ENCODE measurements at regions not wholly inside any gene's neighbourhood (a gene's known extent, or its start where the extent isn't known, plus 50 kb on each side); places are given as distances from the start of the nearest gene placed in this dataset.

- H2AK5ac ChIP-seq (ENCODE audit: low read depth, low read length), result no peak overlapping the region
- no peak overlapping the region for H3K9ac ChIP-seq (ENCODE audit: low read depth, low read length, poor library complexity)
- peak; percentile 29 for DNase-seq (ENCODE audit: low spot score)
- no peak overlapping the region for H2BK5ac ChIP-seq (ENCODE audit: low read length)
- no peaks in the 10 kb centered on the region for H3K4me1 ChIP-seq (ENCODE audit: control insufficient read depth in 2 of 2, insufficient read depth in 1 of 2, low read depth in 1 of 2, low read length in 2 of 2)
- H3K27ac ChIP-seq (replicated peaks; ENCODE audit: low read length), result no peak overlapping the region
- no peak overlapping the region for H3K4ac ChIP-seq (ENCODE audit: low read length)
- H3K27me3 ChIP-seq (ENCODE audit: control insufficient read depth in 3 of 3, insufficient read depth in 3 of 3, low read depth in 1 of 3, low read length in 3 of 3), result no peaks in the 10 kb centered on the region
- H3K79me1 ChIP-seq (ENCODE audit: low read depth, low read length), result no peaks in the 10 kb centered on the region
- no peaks in the 10 kb centered on the region for H3K36me3 ChIP-seq (replicated peaks in 1 of 2; ENCODE audit: control insufficient read depth in 2 of 2, insufficient read depth in 2 of 2, low read length in 2 of 2)
- no peak overlapping the region for H3K4me3 ChIP-seq (ENCODE audit: low read length in 2 of 2)
- no peak overlapping the region for H4K8ac ChIP-seq (ENCODE audit: low read depth, low read length)
- H2BK15ac ChIP-seq (ENCODE audit: low read length), result no peak overlapping the region
- no peak overlapping the region for H4K91ac ChIP-seq (ENCODE audit: low read depth, low read length, poor library complexity)
- no peaks in the 10 kb centered on the region for H3K9me3 ChIP-seq (replicated peaks in 1 of 2; ENCODE audit: control insufficient read depth in 2 of 2, insufficient read depth in 1 of 2, low read depth in 1 of 2, low read length in 2 of 2)
- no peak overlapping the region for H3K4me2 ChIP-seq (ENCODE audit: insufficient read depth, low read length, poor library complexity, severe bottlenecking)
- no peak overlapping the region for H2BK12ac ChIP-seq (ENCODE audit: low read length)
- WGBS, 2 donors (ENCODE audit: extremely low coverage in 2 of 2, insufficient read length in 2 of 2, insufficient replicate concordance in 1 of 2), result no CpG with 5 or more reads among the region's 7 CpGs
- no peak overlapping the region for H3K23ac ChIP-seq (ENCODE audit: low read depth, low read length, poor library complexity)
- H2AFZ ChIP-seq (ENCODE audit: low read length), result no peak overlapping the region
- H3K18ac ChIP-seq (ENCODE audit: low read length), result no peak overlapping the region
- no peak overlapping the region for H2BK120ac ChIP-seq (ENCODE audit: low read depth, low read length)
- no peak overlapping the region for H3K14ac ChIP-seq (ENCODE audit: low read length)
These were observed 1158.4 kb upstream of the TMEM132C start for GRCh38 chr12:127108360-127109215.

GRCh38 chr12:127113945-127114344 is 1153.0 kb upstream of the TMEM132C start:
- Histone ChIP-seq H4K91ac (ENCODE audit: low read depth, low read length, poor library complexity) (no peak overlapping the region), H3K4me1 (ENCODE audit: control insufficient read depth in 2 of 2, insufficient read depth in 1 of 2, low read depth in 1 of 2, low read length in 2 of 2) (no peaks in the 10 kb centered on the region), H2BK5ac (ENCODE audit: low read length) (no peak overlapping the region), H3K18ac (ENCODE audit: low read length) (no peak overlapping the region), H4K8ac (ENCODE audit: low read depth, low read length) (no peak overlapping the region), H2BK15ac (ENCODE audit: low read length) (no peak overlapping the region), H2BK12ac (ENCODE audit: low read length) (no peak overlapping the region), H3K4me2 (ENCODE audit: insufficient read depth, low read length, poor library complexity, severe bottlenecking) (no peak overlapping the region), H3K4ac (ENCODE audit: low read length) (no peak overlapping the region), H3K27me3 (ENCODE audit: control insufficient read depth in 3 of 3, insufficient read depth in 3 of 3, low read depth in 1 of 3, low read length in 3 of 3) (no peaks in the 10 kb centered on the region), H3K23ac (ENCODE audit: low read depth, low read length, poor library complexity) (no peak overlapping the region), H3K36me3 (replicated peaks in 1 of 2; ENCODE audit: control insufficient read depth in 2 of 2, insufficient read depth in 2 of 2, low read length in 2 of 2) (no peaks in the 10 kb centered on the region), H2BK120ac (ENCODE audit: low read depth, low read length) (no peak overlapping the region), H3K9ac (ENCODE audit: low read depth, low read length, poor library complexity) (no peak overlapping the region), H3K14ac (ENCODE audit: low read length) (no peak overlapping the region), H3K79me1 (ENCODE audit: low read depth, low read length) (no peaks in the 10 kb centered on the region), H3K4me3 (ENCODE audit: low read length in 2 of 2) (no peak overlapping the region), H2AK5ac (ENCODE audit: low read depth, low read length) (no peak overlapping the region), H2AFZ (ENCODE audit: low read length) (no peak overlapping the region), H3K9me3 (replicated peaks in 1 of 2; ENCODE audit: control insufficient read depth in 2 of 2, insufficient read depth in 1 of 2, low read depth in 1 of 2, low read length in 2 of 2) (no peaks in the 10 kb centered on the region), H3K27ac (replicated peaks; ENCODE audit: low read length) (no peak overlapping the region)
- no CpG with 5 or more reads among the region's 2 CpGs for WGBS, 2 donors (ENCODE audit: extremely low coverage in 2 of 2, insufficient read length in 2 of 2, insufficient replicate concordance in 1 of 2)
- no peak for DNase-seq (ENCODE audit: low spot score)

GRCh38 chr12:127115468-127116035 is 1151.4 kb upstream of the TMEM132C start:
- H3K18ac ChIP-seq (ENCODE audit: low read length), result no peak overlapping the region
- no peak overlapping the region for H3K4me3 ChIP-seq (ENCODE audit: low read length in 2 of 2)
- H2BK5ac ChIP-seq (ENCODE audit: low read length), result no peak overlapping the region
- H2AK5ac ChIP-seq (ENCODE audit: low read depth, low read length), result no peak overlapping the region
- H2BK12ac ChIP-seq (ENCODE audit: low read length), result no peak overlapping the region
- no peak overlapping the region for H2AFZ ChIP-seq (ENCODE audit: low read length)
- H4K8ac ChIP-seq (ENCODE audit: low read depth, low read length), result no peak overlapping the region
- no peak overlapping the region for H2BK120ac ChIP-seq (ENCODE audit: low read depth, low read length)
- H3K14ac ChIP-seq (ENCODE audit: low read length), result no peak overlapping the region
- H3K4me2 ChIP-seq (ENCODE audit: insufficient read depth, low read length, poor library complexity, severe bottlenecking), result no peak overlapping the region
- no peak overlapping the region for H4K91ac ChIP-seq (ENCODE audit: low read depth, low read length, poor library complexity)
- WGBS, 2 donors (ENCODE audit: extremely low coverage in 2 of 2, insufficient read length in 2 of 2, insufficient replicate concordance in 1 of 2), result no CpG with 5 or more reads among the region's 4 CpGs
- H3K4me1 ChIP-seq (ENCODE audit: control insufficient read depth in 2 of 2, insufficient read depth in 1 of 2, low read depth in 1 of 2, low read length in 2 of 2), result no peaks in the 10 kb centered on the region
- H3K9me3 ChIP-seq (replicated peaks in 1 of 2; ENCODE audit: control insufficient read depth in 2 of 2, insufficient read depth in 1 of 2, low read depth in 1 of 2, low read length in 2 of 2), result no peaks in the 10 kb centered on the region
- H3K4ac ChIP-seq (ENCODE audit: low read length), result no peak overlapping the region
- H3K9ac ChIP-seq (ENCODE audit: low read depth, low read length, poor library complexity), result no peak overlapping the region
- no peaks in the 10 kb centered on the region for H3K27me3 ChIP-seq (ENCODE audit: control insufficient read depth in 3 of 3, insufficient read depth in 3 of 3, low read depth in 1 of 3, low read length in 3 of 3)
- no peak overlapping the region for H3K27ac ChIP-seq (replicated peaks; ENCODE audit: low read length)
- no peaks in the 10 kb centered on the region for H3K79me1 ChIP-seq (ENCODE audit: low read depth, low read length)
- no peak overlapping the region for H3K23ac ChIP-seq (ENCODE audit: low read depth, low read length, poor library complexity)
- H3K36me3 ChIP-seq (replicated peaks in 1 of 2; ENCODE audit: control insufficient read depth in 2 of 2, insufficient read depth in 2 of 2, low read length in 2 of 2), result no peaks in the 10 kb centered on the region
- H2BK15ac ChIP-seq (ENCODE audit: low read length), result no peak overlapping the region
- DNase-seq (ENCODE audit: low spot score), result no peak

- Histone ChIP-seq H3K14ac (ENCODE audit: low read length) (no peak overlapping the region), H3K4me3 (ENCODE audit: low read length in 2 of 2) (no peak overlapping the region), H3K4me1 (ENCODE audit: control insufficient read depth in 2 of 2, insufficient read depth in 1 of 2, low read depth in 1 of 2, low read length in 2 of 2) (no peaks in the 10 kb centered on the region), H3K79me1 (ENCODE audit: low read depth, low read length) (no peaks in the 10 kb centered on the region), H2AFZ (ENCODE audit: low read length) (no peak overlapping the region), H3K4ac (ENCODE audit: low read length) (no peak overlapping the region), H2BK5ac (ENCODE audit: low read length) (no peak overlapping the region), H2AK5ac (ENCODE audit: low read depth, low read length) (no peak overlapping the region), H3K23ac (ENCODE audit: low read depth, low read length, poor library complexity) (no peak overlapping the region), H4K8ac (ENCODE audit: low read depth, low read length) (no peak overlapping the region), H3K4me2 (ENCODE audit: insufficient read depth, low read length, poor library complexity, severe bottlenecking) (no peak overlapping the region), H3K9ac (ENCODE audit: low read depth, low read length, poor library complexity) (no peak overlapping the region), H3K36me3 (replicated peaks in 1 of 2; ENCODE audit: control insufficient read depth in 2 of 2, insufficient read depth in 2 of 2, low read length in 2 of 2) (no peaks in the 10 kb centered on the region), H2BK15ac (ENCODE audit: low read length) (no peak overlapping the region), H2BK12ac (ENCODE audit: low read length) (no peak overlapping the region), H2BK120ac (ENCODE audit: low read depth, low read length) (no peak overlapping the region), H3K9me3 (replicated peaks in 1 of 2; ENCODE audit: control insufficient read depth in 2 of 2, insufficient read depth in 1 of 2, low read depth in 1 of 2, low read length in 2 of 2) (no peaks in the 10 kb centered on the region), H3K27ac (replicated peaks; ENCODE audit: low read length) (no peak overlapping the region), H3K27me3 (ENCODE audit: control insufficient read depth in 3 of 3, insufficient read depth in 3 of 3, low read depth in 1 of 3, low read length in 3 of 3) (no peaks in the 10 kb centered on the region), H3K18ac (ENCODE audit: low read length) (no peak overlapping the region), H4K91ac (ENCODE audit: low read depth, low read length, poor library complexity) (no peak overlapping the region)
- DNase-seq (ENCODE audit: low spot score), result no peak
- no CpG with 5 or more reads among the region's 3 CpGs for WGBS, 2 donors (ENCODE audit: extremely low coverage in 2 of 2, insufficient read length in 2 of 2, insufficient replicate concordance in 1 of 2)
These were observed 1148.7 kb upstream of the TMEM132C start for GRCh38 chr12:127118251-127118650.
